CD4-positive, alpha-beta T cell treated with Interleukin-15 for 1 hour (primary cell): ENCODE measurements at regions not wholly inside any gene's neighbourhood (a gene's known extent, or its start where the extent isn't known, plus 50 kb on each side); places are given as distances from the start of the nearest gene placed in this dataset.

Experiments
- DNase-seq: peaks from one replicate; pipeline ENCODE4 v3.0.0-alpha.2; 2020

- no peak for DNase-seq
These were observed 189.3 kb upstream of the ARG1 start for GRCh38 chr6:131383421-131384411.

- no peak for DNase-seq
These were observed 185.2 kb upstream of the ARG1 start for GRCh38 chr6:131387562-131388447.

- DNase-seq: no peak
These were observed 182.7 kb upstream of the ARG1 start for GRCh38 chr6:131390322-131390721.

- DNase-seq: no peak
These were observed 181.9 kb upstream of the ARG1 start for GRCh38 chr6:131391116-131391515.

GRCh38 chr6:131393433-131393832 is 179.6 kb upstream of the ARG1 start:
- DNase-seq: no peak

GRCh38 chr6:131394768-131395432 is 178.1 kb upstream of the ARG1 start:
- no peak for DNase-seq

GRCh38 chr6:131398176-131398575 is 174.8 kb upstream of the ARG1 start:
- DNase-seq: no peak

- no peak for DNase-seq
These were observed 173.6 kb upstream of the ARG1 start for GRCh38 chr6:131399433-131399832.

GRCh38 chr6:131400054-131400778 is 172.8 kb upstream of the ARG1 start:
- no peak for DNase-seq

- no peak for DNase-seq
These were observed 172.1 kb upstream of the ARG1 start for GRCh38 chr6:131400779-131401496.

GRCh38 chr6:131408811-131409210 is 164.2 kb upstream of the ARG1 start:
- DNase-seq: no peak

GRCh38 chr6:131410785-131411184 is 162.2 kb upstream of the ARG1 start:
- DNase-seq: no peak

- DNase-seq: no peak
These were observed 159.8 kb upstream of the ARG1 start for GRCh38 chr6:131412960-131413830.

- no peak for DNase-seq
These were observed 159.2 kb upstream of the ARG1 start for GRCh38 chr6:131413831-131414191.

GRCh38 chr6:131414956-131415355 is 158.1 kb upstream of the ARG1 start:
- no peak for DNase-seq

GRCh38 chr6:131418441-131418840 is 154.6 kb upstream of the ARG1 start:
- no peak for DNase-seq

- DNase-seq: no peak
These were observed 153.3 kb upstream of the ARG1 start for GRCh38 chr6:131419702-131420101.

GRCh38 chr6:131424016-131424415 is 149.0 kb upstream of the ARG1 start:
- DNase-seq: no peak

GRCh38 chr6:131424475-131424874 is 148.6 kb upstream of the ARG1 start:
- no peak for DNase-seq

- DNase-seq: no peak
These were observed 145.5 kb upstream of the ARG1 start for GRCh38 chr6:131427434-131428058.
